Lung (tissue), 11 donors: ENCODE measurements at regions not wholly inside any gene's neighbourhood (a gene's known extent, or its start where the extent isn't known, plus 50 kb on each side); places are given as distances from the start of the nearest gene placed in this dataset.

Experiments used
- ATAC-seq: fragments of 200-7000 bp; cut with Tn5 transposase; one replicate; pipeline ENCODE4 v1.9.1; 2020; ENCODE audit warnings: moderate number of reproducible peaks; ENCODE audit not compliant: insufficient read depth, low FRiP score
- DNase-seq, 3 donors: peaks; one replicate each; pipeline ENCODE4 v3.0.0-alpha.2; 2013 to 2017
- H3K27ac ChIP-seq, 2 donors: one replicate each; pipeline ENCODE4 v1.5.1; 2013; ENCODE audit warnings: mild to moderate bottlenecking in 2 of 2, moderate library complexity in 2 of 2, control low read depth in 1 of 2, inconsistent platforms in 1 of 2, low read depth in 1 of 2, low read length in 1 of 2
- H3K27me3 ChIP-seq, 3 donors: one replicate each; pipeline ENCODE4 v1.5.1; 2013; ENCODE audit warnings: low read length in 2 of 3; ENCODE audit not compliant: control insufficient read depth in 3 of 3, insufficient read depth in 3 of 3
- H3K36me3 ChIP-seq, 4 donors: one replicate each; pipeline ENCODE4 v1.5.1; 2013; ENCODE audit warnings: low read length in 4 of 4, mild to moderate bottlenecking in 1 of 4, moderate library complexity in 1 of 4; ENCODE audit not compliant: control insufficient read depth in 4 of 4, insufficient read depth in 4 of 4
- H3K4me1 ChIP-seq, 5 donors: one replicate each; pipeline ENCODE4 v1.5.1; 2013; ENCODE audit warnings: low read length in 5 of 5, mild to moderate bottlenecking in 2 of 5, moderate library complexity in 1 of 5; ENCODE audit not compliant: control insufficient read depth in 5 of 5, insufficient read depth in 5 of 5
- H3K4me3 ChIP-seq: one replicate; pipeline ENCODE4 v1.5.1; 2013; ENCODE audit warnings: mild to moderate bottlenecking, control low read depth, moderate library complexity
- H3K9ac ChIP-seq, 2 donors: one replicate each; pipeline ENCODE4 v1.5.1; 2013; ENCODE audit warnings: low read length in 2 of 2, control low read depth in 1 of 2; ENCODE audit not compliant: insufficient read depth in 1 of 2
- H3K9me3 ChIP-seq, 4 donors: one replicate each; pipeline ENCODE4 v1.5.1; 2013; ENCODE audit warnings: low read length in 3 of 4, mild to moderate bottlenecking in 1 of 4, moderate library complexity in 1 of 4; ENCODE audit not compliant: control insufficient read depth in 4 of 4, insufficient read depth in 3 of 4
- CTCF ChIP-seq: IDR thresholded peaks from 2 replicates; pipeline ENCODE4 v1.5.1; 2012; ENCODE audit warnings: mild to moderate bottlenecking; ENCODE audit errors: control extremely low read depth, extremely low read depth
- WGBS, 2 donors: extraction: QIAGEN DNeasy Blood & Tissue Kit; methylation state at CpG; one replicate each; pipeline ENCODE4 v1.1.7; 2013; 5-methylcytosine and 5-hydroxymethylcytosine counted together
- donor health status: control.
- donor health status: control.
- donor health status: Bipolar disorder and iron deficiency.
- donor health status: healthy.
- donor health status: DM: yes; HTN: yes; CAD: no.

- TF ChIP-seq CTCF: no peak
Measured at GRCh38 chr4:4641254-4641653, 99.4 kb upstream of the STX18 start.

GRCh38 chr4:4640692-4641091 lies 98.8 kb upstream of the STX18 start:
- whole genome bisulfite sequencing, 2 donors: 55 to 80% methylated on average over 10 of the region's 10 CpGs
- Histone ChIP-seq H3K36me3 (no peaks in the 10 kb centered on the region), H3K27me3 (no peaks in the 10 kb centered on the region), H3K4me3 (no peak overlapping the region), H3K9ac (no peak overlapping the region), H3K27ac (no peak overlapping the region), H3K9me3 (no peaks in the 10 kb centered on the region), H3K4me1 (peaks cover 0 to 20% (median 0%) of the 10 kb centered on the region in 5 donors)
- TF ChIP-seq CTCF: no peak
- ATAC-seq (no peak), DNase-seq (peak in 1 of 3 donors; percentile 26)

More at GRCh38 chr4:4641254-4641653, 99.4 kb upstream of the STX18 start:
- Histone ChIP-seq H3K27me3 (no peaks in the 10 kb centered on the region), H3K27ac (no peak overlapping the region), H3K4me3 (no peak overlapping the region), H3K9me3 (no peaks in the 10 kb centered on the region), H3K36me3 (no peaks in the 10 kb centered on the region), H3K4me1 (peaks cover 0 to 20% (median 0%) of the 10 kb centered on the region in 5 donors), H3K9ac (no peak overlapping the region)
- ATAC-seq: no peak
- DNase-seq: peak in 2 of 3 donors; percentile 18 to 39
- 85 to 92% methylated on average over 8 of the region's 8 CpGs for WGBS, 2 donors

GRCh38 chr4:4639370-4639769 lies 97.5 kb upstream of the STX18 start:
- H3K9ac ChIP-seq: no peak overlapping the region
- WGBS, 2 donors: 85 to 93% methylated on average over 3 of the region's 3 CpGs
- no peak overlapping the region for H3K4me3 ChIP-seq
- peaks cover 0 to 20% (median 0%) of the 10 kb centered on the region in 5 donors for H3K4me1 ChIP-seq
- TF ChIP-seq CTCF: no peak
- no peaks in the 10 kb centered on the region for H3K27me3 ChIP-seq
- DNase-seq (no peak), ATAC-seq (no peak)
- H3K27ac ChIP-seq: no peak overlapping the region
- H3K36me3 ChIP-seq: no peaks in the 10 kb centered on the region
- H3K9me3 ChIP-seq: no peaks in the 10 kb centered on the region

GRCh38 chr4:4637710-4638109 lies 95.9 kb upstream of the STX18 start:
- no peaks in the 10 kb centered on the region for H3K27me3 ChIP-seq
- no peak for TF ChIP-seq CTCF

More at GRCh38 chr4:4637710-4638109, 95.9 kb upstream of the STX18 start:
- H3K27ac ChIP-seq: no peak overlapping the region
- WGBS, 2 donors: 88 to 91% methylated on average over 5 of the region's 5 CpGs
- no peak for ATAC-seq
- peaks cover 0 to 20% (median 0%) of the 10 kb centered on the region in 5 donors for H3K4me1 ChIP-seq
- no peaks in the 10 kb centered on the region for H3K36me3 ChIP-seq
- H3K9ac ChIP-seq: no peak overlapping the region
- no peak for DNase-seq
- H3K9me3 ChIP-seq: no peaks in the 10 kb centered on the region
- no peak overlapping the region for H3K4me3 ChIP-seq
